Stimulated activated CD4-positive, alpha-beta T cell treated with anti-CD3 and anti-CD28 coated beads, TNF-alpha, amount 100 ng/mL, for 1 hour (primary cell): ENCODE measurements at regions not wholly inside any gene's neighbourhood (a gene's known extent, or its start where the extent isn't known, plus 50 kb on each side); places are given as distances from the start of the nearest gene placed in this dataset.
"Not testable (repeated sequence)": the region's sequence is repeated elsewhere in the genome, so short reads cannot be mapped to it uniquely, and the experiment has no call there.

ENCODE experiments used
- DNase-seq, 3 donors: peaks; one replicate each; pipeline ENCODE4 v3.0.0-alpha.2; 2020; ENCODE audit warnings: low read depth in 3 of 3, low spot score in 1 of 3

DNA sequence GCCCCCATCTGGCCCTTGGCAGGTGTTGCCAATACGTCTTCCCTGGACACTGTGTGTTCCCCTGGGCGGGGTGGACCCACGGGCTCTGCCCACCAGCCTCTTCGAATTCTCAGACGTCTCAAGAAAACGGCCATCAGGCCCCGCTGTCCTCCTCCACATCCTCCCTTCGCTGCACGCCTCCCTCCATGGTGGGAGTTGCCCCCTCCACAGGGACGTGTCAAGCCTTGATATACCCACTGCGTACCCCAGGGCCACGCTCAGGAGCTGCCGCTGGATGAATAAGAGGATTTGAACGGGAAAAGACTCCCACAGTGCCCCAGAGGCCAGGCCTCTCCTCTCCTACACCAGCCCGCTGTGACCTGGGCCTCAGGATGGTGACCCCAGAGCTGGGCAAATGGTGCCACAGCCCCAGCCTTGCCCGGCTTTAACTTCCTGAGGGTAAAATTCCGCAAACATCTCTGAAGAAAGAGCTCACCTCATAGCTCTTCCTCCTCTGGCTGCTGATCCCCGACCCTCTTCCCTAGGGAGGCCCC lies 399.3 kb upstream of the MYT1L start:
- DNase-seq = no peak

DNA sequence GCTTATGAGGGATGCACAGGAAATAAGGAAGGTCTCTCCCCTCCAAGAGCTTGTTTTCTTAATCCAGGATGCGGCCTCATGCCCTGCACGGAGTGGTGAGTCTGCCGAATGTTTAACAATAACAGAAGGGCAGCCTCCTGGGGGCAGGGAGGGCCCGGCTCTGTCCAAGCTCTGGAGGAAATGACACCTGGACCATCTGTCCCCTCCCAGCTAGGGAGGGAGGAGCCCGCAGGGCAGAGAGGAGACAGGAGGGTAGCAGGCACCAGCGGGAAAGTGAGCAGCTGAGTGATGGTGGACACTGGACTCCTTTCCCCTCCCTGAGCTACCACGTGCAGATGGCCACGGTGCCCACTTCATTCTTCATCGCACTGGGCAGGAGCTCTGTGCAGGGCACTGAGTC lies 398.2 kb upstream of the MYT1L start:
- DNase-seq = no peak

DNA sequence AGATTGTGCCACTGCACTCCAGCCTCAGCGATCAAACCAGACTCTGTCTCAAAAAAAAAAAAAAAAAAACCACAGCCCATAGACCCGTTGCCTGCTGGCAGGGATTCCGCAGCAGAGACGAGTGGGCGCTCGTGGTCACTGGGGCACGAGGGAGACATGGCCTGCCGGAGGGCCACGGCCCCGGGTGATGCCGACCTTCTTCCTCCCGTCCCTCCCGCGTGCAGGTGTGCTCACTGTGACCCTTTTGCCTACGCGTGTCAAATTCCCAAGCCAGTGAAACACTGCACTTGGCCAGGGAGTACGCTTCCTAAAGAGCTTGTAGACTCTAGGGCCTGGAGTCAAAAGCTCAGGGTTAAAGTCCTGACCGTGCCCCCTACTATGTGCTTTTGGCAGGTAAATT lies 397.6 kb upstream of the MYT1L start:
- DNase-seq = no peak

GRCh38 chr2:2727876-2728511 lies 396.9 kb upstream of the MYT1L start:
- DNase-seq = no peak

DNA sequence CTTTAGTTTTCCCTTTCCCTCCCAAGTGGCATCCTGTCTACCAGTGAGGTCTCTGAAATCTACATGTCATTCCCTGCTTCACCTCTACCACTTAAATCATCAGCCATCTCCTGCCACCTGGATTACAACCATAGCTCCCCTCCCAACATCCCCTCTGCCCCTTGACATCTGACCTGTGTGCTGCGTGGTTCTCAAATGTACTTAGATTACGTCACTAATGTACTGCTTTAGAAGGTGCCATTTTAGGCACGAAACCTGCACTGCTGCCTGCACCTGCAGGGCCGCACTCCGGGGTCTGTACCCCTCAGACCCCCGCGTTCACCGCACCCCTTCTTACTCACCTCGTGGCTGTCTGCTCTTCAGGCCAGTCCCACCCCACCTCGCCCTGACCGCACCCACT lies 395.1 kb upstream of the MYT1L start:
- no peak for DNase-seq

DNA sequence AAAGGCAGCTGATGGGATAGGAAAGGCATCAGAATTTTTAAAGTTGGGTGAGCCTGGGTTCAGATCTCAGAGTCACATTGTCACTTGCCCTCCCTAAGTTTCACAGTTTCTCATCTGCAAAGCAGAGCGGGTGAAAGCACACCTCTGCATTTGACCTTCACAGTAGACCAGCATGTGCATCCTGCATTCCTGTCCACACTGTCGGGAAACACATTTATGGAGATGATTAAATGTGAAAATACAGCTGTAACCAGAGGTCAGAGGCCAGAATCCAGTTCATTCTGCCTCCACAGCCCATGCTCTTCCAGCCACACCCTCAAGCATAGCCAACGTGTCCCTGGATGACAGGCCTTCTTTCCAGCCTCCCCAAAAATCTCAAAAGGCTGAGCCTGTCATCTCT lies 392.0 kb upstream of the MYT1L start:
- DNase-seq = no peak

GRCh38 chr2:2721296-2721835 lies 390.3 kb upstream of the MYT1L start:
- no peak for DNase-seq

DNA sequence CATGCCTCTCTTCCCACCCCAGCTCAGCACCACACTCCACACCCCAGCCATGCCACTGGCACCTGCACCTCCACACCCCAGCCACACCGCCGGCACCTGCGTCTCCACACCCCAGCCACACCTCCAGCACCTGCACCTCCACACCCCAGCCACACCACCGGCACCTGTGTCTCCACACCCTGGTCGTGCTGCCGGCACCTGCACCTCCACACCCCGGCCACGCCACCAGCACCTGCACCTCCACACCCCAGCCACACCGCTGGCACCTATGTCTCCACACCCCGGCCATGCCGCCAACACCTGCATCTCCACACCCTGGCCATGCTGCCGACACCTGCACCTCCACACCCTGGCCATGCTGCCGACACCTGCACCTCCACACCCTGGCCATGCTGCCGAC lies 389.7 kb upstream of the MYT1L start:
- not testable (repeated sequence) for DNase-seq

DNA sequence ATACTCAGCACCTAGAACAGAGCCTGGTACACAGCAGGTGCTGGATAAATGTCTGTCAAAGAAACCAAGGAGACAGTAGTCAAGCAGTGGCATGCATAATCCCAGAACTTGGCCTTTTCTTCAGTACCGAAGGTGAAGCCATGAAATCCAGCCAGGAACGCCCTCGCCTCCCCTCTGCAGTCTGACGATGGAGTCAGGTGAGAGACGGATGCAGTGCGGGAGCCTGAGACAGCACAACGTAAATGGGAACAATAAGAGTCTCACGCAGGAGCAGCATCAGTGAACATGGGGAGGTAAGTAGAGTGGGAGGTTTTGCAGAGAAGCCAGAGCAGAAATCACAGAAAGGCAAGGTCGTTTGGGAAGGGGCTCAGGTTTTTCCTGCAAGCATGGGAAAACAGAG lies 389.3 kb upstream of the MYT1L start:
- DNase-seq = no peak

DNA sequence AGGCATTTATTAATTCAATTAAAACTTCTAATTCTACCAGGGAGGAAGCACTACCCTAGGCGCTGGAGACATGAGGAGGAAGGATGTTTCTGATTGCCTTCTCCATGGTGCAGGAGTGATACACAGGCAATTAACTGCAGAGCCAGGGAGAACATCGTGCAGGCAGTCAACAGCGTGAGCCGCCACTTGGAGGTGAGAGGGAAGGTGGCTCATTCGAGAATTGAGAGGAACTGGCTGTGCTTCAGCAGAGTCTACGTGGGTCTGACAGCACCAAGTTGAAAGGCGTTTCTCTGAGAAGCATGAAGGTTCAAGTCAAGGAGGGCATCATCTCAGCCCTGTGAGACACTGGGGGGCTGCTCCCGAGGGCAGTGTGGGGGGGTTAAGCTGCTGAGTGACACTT lies 388.7 kb upstream of the MYT1L start:
- DNase-seq = no peak

DNA sequence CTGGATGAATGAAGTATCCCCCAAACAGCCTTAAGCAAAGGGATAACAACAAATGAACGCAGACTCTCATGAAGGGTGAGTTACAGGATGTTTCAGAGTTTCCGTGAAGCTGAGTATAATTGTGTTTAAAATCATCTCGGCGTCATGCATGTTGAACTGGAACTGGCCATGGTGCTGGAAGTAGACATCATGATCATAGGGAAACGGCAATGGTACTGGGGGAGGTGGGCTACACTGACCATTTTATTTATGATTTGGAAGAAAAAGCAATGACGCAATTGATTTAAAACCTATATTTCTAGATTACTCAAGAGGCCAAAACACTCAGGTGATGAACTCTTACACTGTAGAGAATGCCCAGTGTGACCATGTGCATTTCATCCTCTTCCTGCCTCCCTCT lies 387.9 kb upstream of the MYT1L start:
- no peak for DNase-seq

DNA sequence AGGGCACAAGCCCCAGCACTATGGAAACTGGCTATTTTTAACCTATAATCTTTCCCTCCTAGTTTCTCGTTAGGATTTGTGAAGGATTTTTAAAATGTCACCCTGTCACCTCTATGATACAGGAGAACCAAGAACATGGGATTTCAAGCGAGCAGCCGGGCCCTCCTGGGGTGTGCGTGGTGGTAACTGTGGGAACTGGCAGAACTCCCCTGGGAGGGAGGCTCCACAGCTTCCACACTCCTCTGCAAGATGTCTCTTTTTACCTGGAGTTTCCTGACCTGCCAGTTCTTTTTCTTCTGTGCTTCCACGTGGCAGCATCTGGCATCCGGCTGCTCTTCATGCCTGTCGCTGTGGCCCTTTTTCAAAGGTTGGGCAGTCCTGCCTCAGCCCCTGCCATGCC lies 386.3 kb upstream of the MYT1L start:
- DNase-seq = no peak

- no peak for DNase-seq
Observed at GRCh38 chr2:2716771-2717170, 385.7 kb upstream of the MYT1L start.

GRCh38 chr2:2715036-2715818 lies 384.2 kb upstream of the MYT1L start:
- DNase-seq = no peak

DNA sequence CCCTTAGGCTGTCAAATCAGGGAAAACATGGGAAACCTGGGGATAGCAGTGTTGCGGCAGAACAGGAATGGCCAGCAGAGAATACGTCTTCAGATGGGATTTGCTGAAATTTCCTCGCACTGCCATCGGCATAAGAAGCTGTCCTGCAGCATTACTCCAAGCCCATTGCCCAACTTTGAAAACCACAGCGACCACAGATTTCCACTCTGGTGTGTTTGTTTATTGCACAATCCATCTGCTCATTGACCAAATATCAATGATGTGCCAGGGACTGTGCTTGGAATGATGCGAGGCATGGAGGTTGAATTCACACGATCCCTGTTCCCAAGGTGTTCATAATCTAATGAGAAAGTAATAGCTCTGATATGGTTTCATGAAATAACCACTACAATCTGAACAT lies 383.3 kb upstream of the MYT1L start:
- no peak for DNase-seq

DNA sequence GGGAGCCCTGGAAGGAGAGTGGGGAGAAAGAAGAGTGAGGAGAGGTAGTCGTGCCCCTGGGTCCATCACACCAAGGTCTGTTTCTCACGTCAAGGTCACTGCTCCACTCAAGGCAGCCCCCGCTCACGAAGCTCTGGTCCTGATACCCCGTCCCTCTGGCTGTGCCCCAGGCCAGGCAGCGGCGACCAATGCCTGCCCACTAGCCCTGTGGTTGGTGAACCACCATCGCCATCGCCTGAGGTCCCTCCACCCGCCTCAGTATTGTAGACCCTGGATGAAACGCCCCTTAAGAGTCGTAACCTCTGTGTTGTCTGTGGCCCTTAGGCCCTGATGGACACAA lies 378.3 kb upstream of the MYT1L start:
- no peak for DNase-seq

GRCh38 chr2:2708575-2709430 lies 377.7 kb upstream of the MYT1L start:
- no peak for DNase-seq

- no peak for DNase-seq
Observed at GRCh38 chr2:2707206-2707991, 376.3 kb upstream of the MYT1L start.

- DNase-seq = no peak
Observed at GRCh38 chr2:2706306-2706705, 375.2 kb upstream of the MYT1L start.

DNA sequence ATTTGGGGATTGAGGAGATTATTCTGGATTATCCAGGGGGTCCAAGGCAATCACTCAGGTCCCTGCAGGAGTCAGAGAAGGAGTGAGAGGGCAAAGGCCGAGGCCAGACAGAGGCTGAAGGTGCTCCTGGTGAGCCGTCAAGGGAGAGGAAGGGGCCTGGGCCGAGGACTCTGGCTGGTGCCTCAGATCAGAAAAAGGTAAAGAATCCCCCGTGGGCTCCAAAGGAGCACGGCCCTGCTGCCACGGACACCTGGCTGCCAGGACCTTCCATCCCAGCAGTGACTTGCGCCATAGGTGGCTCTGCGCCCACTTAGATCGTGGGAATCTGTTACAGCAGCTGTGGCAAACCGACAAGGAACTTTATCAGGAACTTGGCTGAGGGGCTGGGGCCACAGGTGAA lies 374.8 kb upstream of the MYT1L start:
- no peak for DNase-seq
